GM19467 (cell line): ENCODE measurements at regions not wholly inside any gene's neighbourhood (a gene's known extent, or its start where the extent isn't known, plus 50 kb on each side); places are given as distances from the start of the nearest gene placed in this dataset.
"Not testable (repeated sequence)": the region's sequence is repeated elsewhere in the genome, so short reads cannot be mapped to it uniquely, and the experiment has no call there.

Experiments
- ATAC-seq: cut with Tn5 transposase; IDR thresholded peaks from one replicate; pipeline ENCODE4 v1.9.1; 2021; ENCODE audit warnings: mild to moderate bottlenecking, moderate library complexity; ENCODE audit not compliant: unreplicated experiment

GRCh38 chr10:123269675-123270074 lies 115.5 kb downstream of the BUB3 start:
- ATAC-seq = no peak

DNA sequence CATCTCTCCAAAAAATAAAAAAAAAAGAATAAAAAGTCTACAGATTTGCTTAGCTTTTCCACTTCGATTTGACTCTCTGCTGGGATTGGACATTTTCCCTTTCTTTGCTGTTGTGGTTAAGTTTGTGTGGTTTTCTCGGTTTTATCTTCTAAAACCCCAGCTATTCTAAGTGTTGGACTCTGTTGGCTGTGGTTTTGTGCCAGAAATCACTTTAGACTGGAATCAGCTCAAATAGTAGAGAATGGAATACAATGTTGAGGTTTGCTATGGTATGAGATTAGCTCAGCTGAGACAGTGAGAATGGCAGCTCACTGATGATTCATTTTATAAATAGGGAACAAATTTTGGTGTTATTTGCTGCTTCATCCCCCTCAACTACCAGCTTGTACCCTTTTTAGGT lies 116.0 kb downstream of the BUB3 start:
- ATAC-seq = no peak

DNA sequence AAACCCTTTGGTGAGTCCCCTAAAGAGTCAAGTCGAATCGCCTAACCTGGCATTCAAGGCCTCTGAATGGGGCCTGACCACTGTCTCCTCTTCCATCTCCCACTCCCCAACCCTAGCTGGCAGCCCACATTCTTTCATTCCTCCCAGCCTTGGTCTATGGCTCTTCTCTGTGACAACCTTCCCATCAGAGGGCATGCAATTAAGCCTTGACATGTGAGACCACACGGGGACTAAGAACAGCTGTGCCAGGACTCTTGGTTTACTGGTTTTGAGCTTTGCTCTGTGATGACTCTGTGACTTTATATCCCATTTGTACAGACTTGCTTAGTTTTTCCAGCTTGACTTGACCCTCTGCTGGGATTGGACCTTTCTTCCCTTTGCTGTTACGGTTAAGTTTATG lies 116.6 kb downstream of the BUB3 start:
- no peak for ATAC-seq

DNA sequence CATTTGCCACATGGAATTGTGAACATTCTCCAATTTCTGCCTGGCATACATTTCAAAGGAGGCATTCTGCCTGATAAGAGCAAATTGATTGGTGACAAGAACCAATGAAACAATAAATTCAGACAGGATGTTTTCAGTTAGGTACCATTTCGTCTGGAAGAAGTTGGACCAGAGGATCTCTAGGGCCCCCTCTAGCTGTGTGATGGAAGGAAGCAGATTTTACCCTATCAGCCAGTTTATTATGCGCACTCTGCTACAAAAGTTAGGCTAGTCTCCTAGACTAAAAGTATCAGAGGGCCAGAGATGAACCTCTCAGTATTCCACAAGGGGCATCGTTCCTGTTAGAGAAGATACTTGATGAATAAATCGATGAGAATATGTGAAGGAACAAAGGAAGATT lies 118.0 kb downstream of the BUB3 start:
- ATAC-seq = no peak

DNA sequence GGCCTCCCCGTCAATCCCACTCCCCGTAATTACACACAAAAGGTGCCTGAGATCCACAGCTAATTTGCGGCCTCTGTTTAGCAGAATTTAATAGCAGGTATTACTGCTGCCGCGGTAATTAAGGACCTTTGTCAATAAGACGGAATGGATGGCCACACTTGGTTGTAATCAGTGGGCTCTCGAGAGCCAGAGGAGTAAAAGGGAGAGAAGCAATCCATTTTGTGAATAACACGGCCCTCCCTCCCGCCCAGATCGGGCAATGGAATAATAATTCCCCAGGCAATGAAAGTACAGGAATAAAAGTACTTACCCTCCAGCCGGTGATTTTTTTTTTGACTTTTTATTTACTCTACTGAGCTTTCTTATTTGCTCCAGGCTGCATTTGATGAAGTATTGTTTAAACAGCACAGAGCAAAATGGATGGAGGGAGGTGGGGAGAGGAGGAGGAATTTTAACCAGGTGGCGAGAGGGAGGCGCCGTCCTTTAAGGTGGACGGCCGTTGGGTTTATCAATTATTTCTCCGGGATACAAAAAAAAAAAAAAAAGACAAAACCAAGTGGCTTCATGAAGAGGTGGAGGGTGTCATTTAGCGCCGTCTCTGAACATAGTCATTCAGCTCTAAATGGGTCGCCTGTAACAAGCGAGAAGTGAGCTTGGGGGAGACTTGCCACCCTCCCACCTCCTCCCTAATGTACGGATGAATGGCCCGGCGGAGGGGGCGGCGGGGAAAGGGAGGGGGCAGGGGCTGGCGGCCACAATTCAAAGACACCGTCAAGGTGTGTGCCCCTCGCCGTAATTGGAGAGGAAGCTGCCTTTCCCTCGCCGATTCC lies 120.3 kb downstream of the BUB3 start:
- ATAC-seq = no peak

- ATAC-seq = no peak
These were observed 120.9 kb downstream of the BUB3 start for GRCh38 chr10:123275136-123275564.

GRCh38 chr10:123278445-123278844 lies 124.2 kb downstream of the BUB3 start:
- no peak for ATAC-seq

DNA sequence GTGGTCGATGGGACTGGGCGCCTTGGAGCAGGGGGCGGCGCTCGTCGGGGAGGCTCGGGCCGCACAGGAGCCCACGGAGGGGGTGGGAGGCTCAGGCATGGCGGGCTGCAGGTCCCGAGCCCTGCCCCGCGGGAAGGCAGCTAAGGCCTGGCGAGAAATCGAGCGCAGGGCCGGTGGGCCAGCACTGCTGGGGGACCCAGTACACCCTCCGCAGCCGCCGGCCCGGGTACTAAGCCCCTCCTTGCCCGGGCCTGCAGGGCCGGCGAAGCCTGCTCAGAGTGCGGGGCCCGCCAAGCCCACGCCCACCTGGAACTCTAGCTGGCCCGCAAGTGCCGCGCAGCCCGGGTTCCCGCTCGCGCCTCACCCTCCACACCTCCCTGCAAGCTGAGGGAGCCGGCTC lies 129.2 kb downstream of the BUB3 start:
- not testable (repeated sequence) for ATAC-seq

DNA sequence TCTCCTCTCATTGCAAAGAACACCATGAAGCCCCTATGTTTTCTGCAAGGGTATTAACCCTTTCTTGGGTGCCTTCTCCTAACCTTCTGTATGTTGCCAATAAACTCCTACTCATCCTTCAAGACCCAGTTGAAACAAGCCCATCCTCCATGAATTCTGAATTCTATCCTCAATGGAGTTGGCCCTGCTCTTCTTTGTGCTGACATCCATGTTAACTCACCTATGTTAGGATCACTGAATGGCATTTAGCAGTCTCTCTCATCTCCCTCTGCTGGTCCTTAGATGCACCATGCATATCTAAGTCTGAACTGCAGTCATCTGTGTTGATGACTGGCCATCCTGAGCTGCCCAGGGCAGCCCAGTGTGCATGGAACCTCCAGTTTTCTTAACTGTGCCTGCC lies 129.8 kb downstream of the BUB3 start:
- no peak for ATAC-seq

- no peak for ATAC-seq
These were observed 133.5 kb downstream of the BUB3 start for GRCh38 chr10:123287594-123288247.

DNA sequence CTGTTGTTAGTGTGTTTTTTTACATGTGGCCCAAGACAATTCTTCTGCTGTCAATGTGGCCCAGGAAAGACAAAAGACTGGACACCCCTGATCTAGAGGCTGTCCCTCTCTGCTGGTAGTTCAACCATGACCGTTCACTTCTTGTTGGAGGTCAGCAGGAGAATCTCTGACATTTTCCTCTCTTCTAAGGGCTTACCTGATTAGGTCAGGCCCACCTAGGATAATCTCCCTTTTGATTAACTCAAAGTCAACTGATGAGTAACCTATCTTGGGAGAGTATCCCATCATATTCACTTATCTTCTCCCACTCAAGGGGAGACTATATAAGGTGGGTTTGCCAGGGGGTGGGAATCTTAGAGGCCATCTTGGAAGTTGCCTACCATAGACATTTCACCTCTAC lies 135.2 kb downstream of the BUB3 start:
- ATAC-seq = no peak

GRCh38 chr10:123294109-123294508 lies 139.9 kb downstream of the BUB3 start:
- ATAC-seq = no peak

GRCh38 chr10:123294886-123295285 lies 140.7 kb downstream of the BUB3 start:
- no peak for ATAC-seq

DNA sequence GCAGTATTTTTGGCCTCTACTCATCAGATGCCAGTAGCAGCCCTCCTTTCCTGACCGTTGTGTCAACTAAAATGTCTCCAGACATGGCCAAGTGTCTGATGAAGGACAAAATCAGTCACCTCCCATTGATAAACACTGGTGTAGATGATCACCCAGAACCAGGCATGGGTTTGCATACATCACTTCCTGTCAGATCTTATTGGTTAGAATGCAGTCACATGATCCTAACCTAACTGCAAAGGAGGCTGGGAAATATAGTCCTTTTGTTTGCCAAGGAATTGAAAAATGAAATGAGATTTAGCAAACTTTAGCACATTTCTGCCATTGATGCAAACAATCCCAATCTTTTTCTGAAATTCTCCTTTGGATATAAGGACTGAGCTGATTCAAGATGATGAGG lies 141.4 kb downstream of the BUB3 start:
- ATAC-seq = no peak

GRCh38 chr10:123297175-123297574 lies 143.0 kb downstream of the BUB3 start:
- no peak for ATAC-seq

- no peak for ATAC-seq
These were observed 144.4 kb downstream of the BUB3 start for GRCh38 chr10:123298583-123298982.

GRCh38 chr10:123299598-123299997 lies 145.4 kb downstream of the BUB3 start:
- no peak for ATAC-seq

- no peak for ATAC-seq
These were observed 147.1 kb downstream of the BUB3 start for GRCh38 chr10:123301077-123301857.

- no peak for ATAC-seq
These were observed 149.6 kb downstream of the BUB3 start for GRCh38 chr10:123303581-123304337.

GRCh38 chr10:123305671-123306070 lies 151.5 kb downstream of the BUB3 start:
- no peak for ATAC-seq

GRCh38 chr10:123306290-123306689 lies 152.1 kb downstream of the BUB3 start:
- ATAC-seq = no peak
